ENCODE measurements at regions not wholly inside any gene's neighbourhood (a gene's known extent, or its start where the extent isn't known, plus 50 kb on each side); places are given as distances from the start of the nearest gene placed in this dataset.
"Not testable (repeated sequence)": the region's sequence is repeated elsewhere in the genome, so short reads cannot be mapped to it uniquely, and the experiment has no call there.

DNA sequence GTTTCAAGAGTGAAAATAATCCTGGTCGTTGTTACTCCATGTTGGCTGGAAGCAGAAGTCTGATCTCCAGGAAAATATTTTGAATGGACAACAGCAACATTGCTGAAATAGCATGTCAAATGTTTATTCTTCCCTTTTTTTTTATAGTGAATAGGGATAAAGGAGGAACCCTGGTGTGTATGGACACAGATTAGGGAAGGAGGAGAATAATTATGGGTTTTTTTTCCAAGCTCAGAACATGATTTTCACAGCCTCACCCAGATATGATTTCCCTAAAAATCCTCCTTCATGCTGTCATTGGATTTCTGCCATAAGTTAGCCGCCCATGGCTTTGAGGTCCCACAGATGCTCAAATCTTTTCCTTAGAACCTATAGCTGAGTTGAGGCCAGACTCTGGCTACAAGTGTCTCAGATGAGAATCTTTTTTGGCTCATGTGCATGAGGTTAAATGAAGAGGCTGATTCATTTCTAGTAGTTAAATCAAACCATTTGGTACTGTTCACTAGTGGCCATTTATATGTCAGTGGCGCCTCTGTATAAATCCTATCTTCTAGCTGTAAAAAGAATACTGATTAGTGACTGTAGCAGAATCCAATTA, 65.5 kb upstream of the LIFR start:
- WGBS (ENCODE audit: insufficient coverage), result 33% methylated on average over 1 of the region's 3 CpGs
- no peak overlapping the region for H3K4me3 ChIP-seq (ENCODE audit: low read length)
- H3K27ac ChIP-seq (ENCODE audit: low read length), result no peak overlapping the region
- DNase-seq, result peak; percentile 54
- H3K27me3 ChIP-seq (ENCODE audit: control insufficient read depth, insufficient read depth, low read length), result no peaks in the 10 kb centered on the region
- H3K36me3 ChIP-seq (ENCODE audit: control insufficient read depth, insufficient read depth, low read length), result no peaks in the 10 kb centered on the region
- no peaks in the 10 kb centered on the region for H3K4me1 ChIP-seq (ENCODE audit: control insufficient read depth, insufficient read depth, low read length)
- H3K9me3 ChIP-seq (replicated peaks; ENCODE audit: control insufficient read depth, low read depth, low read length), result peaks cover 3% of the 10 kb centered on the region

DNA sequence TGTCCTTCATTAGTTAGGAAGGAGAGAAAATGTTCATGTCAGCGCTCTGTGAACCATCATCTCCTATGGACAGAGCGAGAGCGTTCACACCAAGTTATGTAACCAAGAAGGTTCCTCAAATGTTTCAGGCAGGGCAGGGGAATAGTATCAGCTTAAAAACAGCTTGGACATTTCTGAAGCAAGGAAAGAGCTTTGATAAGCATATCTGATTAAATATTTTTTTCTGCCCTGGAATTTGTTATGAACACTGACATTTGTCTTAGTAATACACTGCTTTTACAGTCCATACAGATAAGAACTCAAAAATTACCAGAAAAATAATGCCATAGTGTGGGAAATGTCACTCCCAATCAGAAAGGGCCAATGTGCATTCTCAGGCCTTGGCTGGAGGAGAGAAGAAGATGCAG, 66.3 kb upstream of the LIFR start:
- Histone ChIP-seq H3K4me3 (ENCODE audit: low read length) (no peak overlapping the region), H3K9me3 (replicated peaks; ENCODE audit: control insufficient read depth, low read depth, low read length) (peaks cover 3% of the 10 kb centered on the region), H3K27ac (ENCODE audit: low read length) (no peak overlapping the region), H3K4me1 (ENCODE audit: control insufficient read depth, insufficient read depth, low read length) (no peaks in the 10 kb centered on the region), H3K36me3 (ENCODE audit: control insufficient read depth, insufficient read depth, low read length) (no peaks in the 10 kb centered on the region), H3K27me3 (ENCODE audit: control insufficient read depth, insufficient read depth, low read length) (no peaks in the 10 kb centered on the region)
- no peak for DNase-seq
- 83% methylated on average over 1 of the region's 3 CpGs for WGBS (ENCODE audit: insufficient coverage)

DNA sequence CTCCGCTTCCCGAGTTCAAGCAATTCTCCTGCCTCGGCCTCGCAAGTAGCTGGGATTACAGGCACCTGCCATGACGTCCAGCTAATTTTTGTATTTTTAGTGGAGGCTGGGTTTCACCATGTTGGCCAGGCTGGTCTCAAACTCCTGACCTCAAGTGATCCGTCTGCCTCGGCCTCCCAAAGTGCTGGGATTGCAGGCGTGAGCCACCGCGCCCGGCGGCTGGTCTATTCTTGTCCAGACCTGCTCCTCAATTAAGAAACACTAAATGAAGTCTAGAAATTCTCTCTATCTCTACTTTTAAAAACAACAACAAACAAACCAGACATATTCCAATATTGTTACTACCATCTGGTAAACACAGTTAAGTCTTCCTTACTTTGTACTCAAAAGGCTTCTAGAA, 68.1 kb upstream of the LIFR start:
- not testable (repeated sequence) for H3K27ac ChIP-seq (ENCODE audit: low read length); H3K36me3 ChIP-seq (ENCODE audit: control insufficient read depth, insufficient read depth, low read length); DNase-seq; H3K4me3 ChIP-seq (ENCODE audit: low read length); H3K4me1 ChIP-seq (ENCODE audit: control insufficient read depth, insufficient read depth, low read length); H3K27me3 ChIP-seq (ENCODE audit: control insufficient read depth, insufficient read depth, low read length); H3K9me3 ChIP-seq (replicated peaks; ENCODE audit: control insufficient read depth, low read depth, low read length)
- WGBS (ENCODE audit: insufficient coverage), result 89% methylated on average over 12 of the region's 12 CpGs

DNA sequence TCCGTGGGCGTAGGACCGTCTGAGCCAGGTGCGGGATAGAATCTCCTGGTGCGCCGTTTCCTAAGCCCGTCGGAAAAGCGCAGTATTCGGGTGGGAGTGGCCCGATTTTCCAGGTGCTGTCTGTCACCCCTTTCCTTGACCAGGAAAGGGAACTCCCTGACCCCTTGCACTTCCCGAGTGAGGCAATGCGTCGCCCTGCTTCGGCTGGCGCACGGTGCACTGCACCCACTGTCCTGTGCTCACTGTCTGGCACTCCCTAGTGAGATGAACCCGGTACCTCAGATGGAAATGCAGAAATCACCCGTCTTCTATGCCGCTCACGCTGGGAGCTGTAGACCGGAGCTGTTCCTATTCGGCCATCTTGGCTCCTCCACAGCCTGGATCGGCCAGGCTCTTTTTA, 74.9 kb upstream of the LIFR start:
- H3K27ac ChIP-seq (ENCODE audit: low read length); H3K36me3 ChIP-seq (ENCODE audit: control insufficient read depth, insufficient read depth, low read length); H3K4me1 ChIP-seq (ENCODE audit: control insufficient read depth, insufficient read depth, low read length); DNase-seq; H3K4me3 ChIP-seq (ENCODE audit: low read length); H3K27me3 ChIP-seq (ENCODE audit: control insufficient read depth, insufficient read depth, low read length): not testable (repeated sequence)
- peaks cover 13% of the 10 kb centered on the region for H3K9me3 ChIP-seq (replicated peaks; ENCODE audit: control insufficient read depth, low read depth, low read length)
- WGBS (ENCODE audit: insufficient coverage), result 94% methylated on average over 10 of the region's 24 CpGs

GRCh38 chr5:38634568-38635369, 78.3 kb upstream of the LIFR start:
- DNase-seq, result no peak
- WGBS (ENCODE audit: insufficient coverage), result no CpG with 5 or more reads among the region's 4 CpGs
- Histone ChIP-seq H3K27me3 (ENCODE audit: control insufficient read depth, insufficient read depth, low read length) (no peaks in the 10 kb centered on the region), H3K27ac (ENCODE audit: low read length) (no peak overlapping the region), H3K36me3 (ENCODE audit: control insufficient read depth, insufficient read depth, low read length) (no peaks in the 10 kb centered on the region), H3K4me3 (ENCODE audit: low read length) (no peak overlapping the region), H3K9me3 (replicated peaks; ENCODE audit: control insufficient read depth, low read depth, low read length) (peaks cover 13% of the 10 kb centered on the region), H3K4me1 (ENCODE audit: control insufficient read depth, insufficient read depth, low read length) (no peaks in the 10 kb centered on the region)

DNA sequence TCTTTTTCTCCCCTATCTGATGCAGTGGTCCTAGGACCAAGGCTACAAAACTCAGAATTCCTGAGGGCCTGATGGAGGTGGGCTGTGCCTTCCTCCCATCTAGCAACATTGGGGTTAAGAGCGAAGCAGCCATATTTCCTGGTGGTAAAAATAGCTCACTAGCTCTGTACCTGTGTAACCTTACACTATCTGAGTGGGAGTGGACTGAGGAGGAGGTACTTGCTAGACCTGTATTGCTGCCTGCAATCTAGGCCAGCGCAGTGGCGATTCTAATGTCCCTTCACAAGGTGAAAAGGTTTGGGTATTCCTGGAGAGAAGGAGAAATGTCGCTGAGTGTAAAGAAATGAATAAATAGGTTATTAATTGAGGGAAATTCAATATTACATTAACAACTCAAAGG, 80.2 kb upstream of the LIFR start:
- H3K27me3 ChIP-seq (ENCODE audit: control insufficient read depth, insufficient read depth, low read length), result no peaks in the 10 kb centered on the region
- DNase-seq, result no peak
- H3K4me3 ChIP-seq (ENCODE audit: low read length), result no peak overlapping the region
- peaks cover 13% of the 10 kb centered on the region for H3K9me3 ChIP-seq (replicated peaks; ENCODE audit: control insufficient read depth, low read depth, low read length)
- no peaks in the 10 kb centered on the region for H3K4me1 ChIP-seq (ENCODE audit: control insufficient read depth, insufficient read depth, low read length)
- no peak overlapping the region for H3K27ac ChIP-seq (ENCODE audit: low read length)
- WGBS (ENCODE audit: insufficient coverage), result no CpG with 5 or more reads among the region's 4 CpGs
- no peaks in the 10 kb centered on the region for H3K36me3 ChIP-seq (ENCODE audit: control insufficient read depth, insufficient read depth, low read length)

- no peak overlapping the region for H3K4me3 ChIP-seq (ENCODE audit: low read length)
- no peaks in the 10 kb centered on the region for H3K9me3 ChIP-seq (replicated peaks; ENCODE audit: control insufficient read depth, low read depth, low read length)
- no peaks in the 10 kb centered on the region for H3K4me1 ChIP-seq (ENCODE audit: control insufficient read depth, insufficient read depth, low read length)
- no peaks in the 10 kb centered on the region for H3K36me3 ChIP-seq (ENCODE audit: control insufficient read depth, insufficient read depth, low read length)
- 100% methylated on average over 4 of the region's 5 CpGs for WGBS (ENCODE audit: insufficient coverage)
- DNase-seq, result no peak
- no peak overlapping the region for H3K27ac ChIP-seq (ENCODE audit: low read length)
- H3K27me3 ChIP-seq (ENCODE audit: control insufficient read depth, insufficient read depth, low read length), result no peaks in the 10 kb centered on the region
These were observed 82.2 kb upstream of the LIFR start for GRCh38 chr5:38638656-38639055.

GRCh38 chr5:38639377-38640358, 83.2 kb upstream of the LIFR start:
- 89% methylated on average over 3 of the region's 6 CpGs for WGBS (ENCODE audit: insufficient coverage)
- Histone ChIP-seq H3K36me3 (ENCODE audit: control insufficient read depth, insufficient read depth, low read length) (no peaks in the 10 kb centered on the region), H3K27ac (ENCODE audit: low read length) (no peak overlapping the region), H3K4me1 (ENCODE audit: control insufficient read depth, insufficient read depth, low read length) (no peaks in the 10 kb centered on the region), H3K4me3 (ENCODE audit: low read length) (no peak overlapping the region), H3K27me3 (ENCODE audit: control insufficient read depth, insufficient read depth, low read length) (no peaks in the 10 kb centered on the region), H3K9me3 (replicated peaks; ENCODE audit: control insufficient read depth, low read depth, low read length) (no peaks in the 10 kb centered on the region)
- DNase-seq, result no peak

DNA sequence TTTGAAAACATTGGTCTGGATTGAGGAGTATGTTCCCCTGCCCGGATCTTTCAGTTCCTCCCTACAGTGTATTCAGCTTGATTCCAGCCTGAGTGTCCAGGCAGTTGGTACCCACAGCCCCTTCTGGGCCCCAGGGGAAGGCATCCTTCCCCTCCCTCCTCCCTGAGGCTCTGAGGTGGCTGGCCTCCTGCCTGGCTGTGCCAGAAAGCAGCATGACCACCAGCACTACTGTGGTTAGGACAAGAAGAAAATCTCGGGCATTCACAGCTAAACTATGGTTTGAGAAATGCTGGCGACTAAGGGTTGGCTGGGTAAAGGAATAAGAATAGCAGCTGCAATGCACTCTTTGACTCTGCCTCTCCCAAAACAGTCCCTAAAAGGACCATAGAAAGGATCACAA, 84.6 kb upstream of the LIFR start:
- H3K36me3 ChIP-seq (ENCODE audit: control insufficient read depth, insufficient read depth, low read length), result no peaks in the 10 kb centered on the region
- no peaks in the 10 kb centered on the region for H3K27me3 ChIP-seq (ENCODE audit: control insufficient read depth, insufficient read depth, low read length)
- DNase-seq, result no peak
- no peaks in the 10 kb centered on the region for H3K4me1 ChIP-seq (ENCODE audit: control insufficient read depth, insufficient read depth, low read length)
- no peaks in the 10 kb centered on the region for H3K9me3 ChIP-seq (replicated peaks; ENCODE audit: control insufficient read depth, low read depth, low read length)
- H3K4me3 ChIP-seq (ENCODE audit: low read length), result no peak overlapping the region
- H3K27ac ChIP-seq (ENCODE audit: low read length), result no peak overlapping the region
- 80% methylated on average over 1 of the region's 3 CpGs for WGBS (ENCODE audit: insufficient coverage)

All from muscle of leg (tissue), 3 donors.